ENCODE measurements at regions not wholly inside any gene's neighbourhood (a gene's known extent, or its start where the extent isn't known, plus 50 kb on each side); places are given as distances from the start of the nearest gene placed in this dataset.
A peak's percentile ranks its signal among the peaks of the same experiment; 100 is the strongest.

DNA sequence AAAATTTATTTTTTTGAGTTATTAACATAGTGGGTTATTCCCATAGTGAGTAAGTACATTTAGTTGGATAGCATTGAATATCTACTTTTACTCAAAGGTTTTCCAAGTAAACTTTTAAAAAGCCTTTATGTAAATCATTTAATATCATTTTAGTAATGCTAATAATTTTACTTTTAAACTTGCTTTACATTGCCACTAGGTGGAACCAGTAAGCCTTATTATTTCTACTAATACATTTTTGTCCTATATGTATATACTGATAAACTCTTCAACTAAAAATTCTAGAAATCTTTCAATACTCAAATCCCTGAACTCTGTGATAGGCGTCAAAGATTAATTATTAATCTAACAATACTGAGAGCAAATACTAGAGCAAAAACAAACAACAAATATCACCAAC, 1709.2 kb upstream of the PCDH20 start:
- DNase-seq (ENCODE audit: low read depth, low spot score) (peak; percentile 29), FAIRE-seq (no peak)
- Histone ChIP-seq H3K79me2 (ENCODE audit: control insufficient read depth, insufficient read depth, low read length) (no peaks in the 10 kb centered on the region), H3K9me3 (replicated peaks; ENCODE audit: control insufficient read depth, insufficient read depth, low read length) (no peaks in the 10 kb centered on the region), H3K4me2 (ENCODE audit: insufficient read depth, low read length) (no peak overlapping the region), H3K9ac (replicated peaks; ENCODE audit: extremely low read depth, insufficient read depth, low read length) (no peak overlapping the region), H3K9me1 (replicated peaks; ENCODE audit: control insufficient read depth, extremely low read depth, insufficient read depth, low read length) (no peaks in the 10 kb centered on the region), H3K27ac (ENCODE audit: insufficient read depth, low read depth, low read length) (no peak overlapping the region), H3K4me3 (replicated peaks in 1 of 3; ENCODE audit: insufficient read depth in 1 of 3, low read depth in 1 of 3, low read length in 3 of 3) (no peak overlapping the region), H3K36me3 (ENCODE audit: control insufficient read depth in 2 of 2, extremely low read depth in 1 of 2, insufficient read depth in 2 of 2, low read length in 2 of 2) (no peaks in the 10 kb centered on the region), H3K27me3 (ENCODE audit: control insufficient read depth in 2 of 2, insufficient read depth in 2 of 2, low read length in 2 of 2) (no peaks in the 10 kb centered on the region), H4K20me1 (replicated peaks; ENCODE audit: control insufficient read depth, extremely low read depth, insufficient read depth, low read length) (no peaks in the 10 kb centered on the region), H3K4me1 (ENCODE audit: control insufficient read depth, extremely low read depth, insufficient read depth, low read length) (no peaks in the 10 kb centered on the region), H2AFZ (ENCODE audit: low read depth, low read length) (no peak overlapping the region)
- dilution Hi-C loops (cut with MboI; ENCODE audit: extremely low pct_ligation_motif_present, low sequenced_read_pairs) (no loop called here), intact Hi-C loops (cut with micrococcal nuclease) (loop anchor here (5.0 kb wide), 2 partner anchors 803 to 1027 kb away; no protein-coding TSS in a partner anchor)
- BruUV-seq (replicated peaks), result no TSS peak
- TF ChIP-seq EZH2 (IDR thresholded peaks at IDR 0.05; ENCODE audit: borderline replicate concordance, low read depth, low read length, severe bottlenecking) (no peak), POLR2AphosphoS5 (IDR thresholded peaks at IDR 0.05; ENCODE audit: insufficient read depth, low read depth, low read length) (no peak), FOS (IDR thresholded peaks at IDR 0.05; ENCODE audit: borderline replicate concordance, insufficient read depth, low read length) (no peak), JUN (IDR thresholded peaks at IDR 0.05; ENCODE audit: borderline replicate concordance, insufficient read depth, insufficient read length, low read depth) (no peak), CTCF (IDR thresholded peaks at IDR 0.05; ENCODE audit: extremely low read depth in 1 of 2, insufficient read depth in 1 of 2, low read depth in 1 of 2, low read length in 2 of 2) (no peak), POLR2A (IDR thresholded peaks at IDR 0.05; ENCODE audit: low read depth, low read length) (no peak), GATA2 (IDR thresholded peaks at IDR 0.05; ENCODE audit: insufficient read depth, insufficient read length, low read depth, low read length) (no peak), MYC (IDR thresholded peaks at IDR 0.05; ENCODE audit: low read depth, low read length) (no peak)
- TF ChIP-seq, protein P1, sequence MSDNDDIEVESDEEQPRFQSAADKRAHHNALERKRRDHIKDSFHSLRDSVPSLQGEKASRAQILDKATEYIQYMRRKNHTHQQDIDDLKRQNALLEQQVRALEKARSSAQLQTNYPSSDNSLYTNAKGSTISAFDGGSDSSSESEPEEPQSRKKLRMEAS (IDR thresholded peaks at IDR 0.05; ENCODE audit: insufficient read depth, insufficient read length), result no peak
- CTCF ChIA-PET, result no interaction called here
- POLR2A ChIA-PET, result no interaction called here

All from endothelial cell of umbilical vein (primary cell).